Neural cell (in vitro differentiated cells): ENCODE measurements at regions not wholly inside any gene's neighbourhood (a gene's known extent, or its start where the extent isn't known, plus 50 kb on each side); places are given as distances from the start of the nearest gene placed in this dataset.

Source experiments
- H2AFZ ChIP-seq: fragments of 200-600, 300-800 bp; sonication (generic), shearing (Covaris generic); 2 replicates; pipeline ENCODE4 v1.6.0; 2014; ENCODE audit warnings: low read depth, mild to moderate bottlenecking, antibody characterized with exemption, low read length, moderate library complexity
- H3F3A ChIP-seq: fragments of 200-600 bp; shearing (Covaris generic); 2 replicates; pipeline ENCODE4 v1.6.1; 2016; ENCODE audit warnings: mild to moderate bottlenecking, moderate library complexity, mixed read lengths, antibody characterized with exemption, low read length; ENCODE audit not compliant: insufficient read depth, poor library complexity, severe bottlenecking
- H3K27ac ChIP-seq: fragments of 200-600, 300-800 bp; sonication (generic), shearing (Covaris generic); 2 replicates; pipeline ENCODE4 v1.5.1; 2014; ENCODE audit warnings: mild to moderate bottlenecking, low read length, moderate library complexity
- H3K27me3 ChIP-seq: fragments of 300-800, 200-600 bp; sonication (generic), shearing (Covaris generic); 2 replicates; pipeline ENCODE4 v1.6.0; 2014; ENCODE audit warnings: mild to moderate bottlenecking, low read depth, low read length, moderate library complexity; ENCODE audit not compliant: insufficient read depth
- H3K36me3 ChIP-seq: fragments of 300-800, 200-600 bp; sonication (generic), shearing (Covaris generic); 2 replicates; pipeline ENCODE4 v1.5.1; 2014; ENCODE audit warnings: mild to moderate bottlenecking, antibody characterized with exemption, low read length, moderate library complexity; ENCODE audit not compliant: insufficient read depth
- H3K4me2 ChIP-seq: fragments of 300-800, 200-600 bp; sonication (generic), shearing (Covaris generic); 2 replicates; pipeline ENCODE4 v1.6.0; 2014; ENCODE audit warnings: mild to moderate bottlenecking, low read length
- H3K4me3 ChIP-seq: fragments of 300-800, 200-600 bp; sonication (generic), shearing (Covaris generic); 2 replicates; pipeline ENCODE4 v1.5.1; 2014; ENCODE audit warnings: mild to moderate bottlenecking, low read length, moderate library complexity
- H3K79me2 ChIP-seq: fragments of 200-600 bp; shearing (Covaris generic); replicated peaks from 2 replicates; pipeline ENCODE4 v1.6.0; 2014; ENCODE audit warnings: mild to moderate bottlenecking, low read length, moderate library complexity; ENCODE audit not compliant: insufficient read depth
- H3K9ac ChIP-seq: fragments of 300-800, 200-600 bp; sonication (generic), shearing (Covaris generic); 2 replicates; pipeline ENCODE4 v1.6.1; 2016; ENCODE audit warnings: mild to moderate bottlenecking, low read length, mixed read lengths
- H3K9me2 ChIP-seq: fragments of 200-600 bp; shearing (Covaris generic); 2 replicates; pipeline ENCODE4 v1.6.1; 2016; ENCODE audit warnings: mild to moderate bottlenecking, low read length, mixed read lengths; ENCODE audit not compliant: insufficient read depth
- H3K9me3 ChIP-seq: fragments of 200-600, 300-800 bp; sonication (generic), shearing (Covaris generic); 2 replicates; pipeline ENCODE4 v1.6.1; 2016; ENCODE audit warnings: mild to moderate bottlenecking, mixed run types, low read length, moderate library complexity, mixed read lengths
- H4K20me1 ChIP-seq: fragments of 200-600 bp; shearing (Covaris generic); 2 replicates; pipeline ENCODE4 v1.6.1; 2016; ENCODE audit warnings: mild to moderate bottlenecking, mixed run types; ENCODE audit not compliant: insufficient read depth
- EP300 ChIP-seq: fragments of 450-650 bp; conservative IDR thresholded peaks from 2 replicates; pipeline ENCODE4 v1.6.1; 2014; ENCODE audit warnings: antibody characterized with exemption, mild to moderate bottlenecking, moderate library complexity; ENCODE audit not compliant: poor library complexity, severe bottlenecking
- EZH2 ChIP-seq: fragments of 200-600, 300-800 bp; shearing (Covaris generic), sonication (generic); IDR thresholded peaks from 2 replicates; pipeline ENCODE4 v1.6.1; 2014; ENCODE audit warnings: antibody characterized with exemption, low read length, borderline replicate concordance, mild to moderate bottlenecking; ENCODE audit not compliant: insufficient read depth, poor library complexity, severe bottlenecking
- MXI1 ChIP-seq: fragments of 450-650 bp; conservative IDR thresholded peaks from 2 replicates; pipeline ENCODE4 v1.6.1; 2014; ENCODE audit warnings: antibody characterized with exemption, mild to moderate bottlenecking; ENCODE audit not compliant: poor library complexity, severe bottlenecking
- POLR2AphosphoS5 ChIP-seq: IDR thresholded peaks from 2 replicates; pipeline ENCODE4 v1.6.1; 2012
- RAD21 ChIP-seq: fragments of 450-650 bp; conservative IDR thresholded peaks from 2 replicates; pipeline ENCODE4 v1.6.1; 2014; ENCODE audit warnings: antibody characterized with exemption, mild to moderate bottlenecking, moderate library complexity
- REST ChIP-seq: IDR thresholded peaks from 2 replicates; pipeline ENCODE4 v1.6.1; 2012; ENCODE audit warnings: borderline replicate concordance
- SMC3 ChIP-seq: fragments of 450-650 bp; conservative IDR thresholded peaks from 2 replicates; pipeline ENCODE4 v1.6.1; 2014; ENCODE audit warnings: antibody characterized with exemption, mild to moderate bottlenecking, moderate library complexity; ENCODE audit not compliant: poor library complexity
- TAF1 ChIP-seq: IDR thresholded peaks from 2 replicates; pipeline ENCODE4 v1.6.1; 2012; ENCODE audit warnings: low read depth
- TF ChIP-seq, protein P1 (sequence below): fragments of 450-650 bp; IDR thresholded peaks from 2 replicates; pipeline ENCODE4 v1.5.1; 2014; ENCODE audit warnings: antibody characterized with exemption, mild to moderate bottlenecking, moderate library complexity; ENCODE audit not compliant: poor library complexity, severe bottlenecking

GRCh38 chr2:176967911-176968450 lies 244.6 kb upstream of the HNRNPA3 start:
- H3K4me2 ChIP-seq, result no peak overlapping the region
- no peaks in the 10 kb centered on the region for H3K27me3 ChIP-seq
- no peaks in the 10 kb centered on the region for H3K9me2 ChIP-seq
- no peak for TF ChIP-seq EZH2
- TF ChIP-seq MXI1, result no peak
- no peak for TF ChIP-seq EP300
- no peak for TF ChIP-seq RAD21
- TF ChIP-seq, protein P1, sequence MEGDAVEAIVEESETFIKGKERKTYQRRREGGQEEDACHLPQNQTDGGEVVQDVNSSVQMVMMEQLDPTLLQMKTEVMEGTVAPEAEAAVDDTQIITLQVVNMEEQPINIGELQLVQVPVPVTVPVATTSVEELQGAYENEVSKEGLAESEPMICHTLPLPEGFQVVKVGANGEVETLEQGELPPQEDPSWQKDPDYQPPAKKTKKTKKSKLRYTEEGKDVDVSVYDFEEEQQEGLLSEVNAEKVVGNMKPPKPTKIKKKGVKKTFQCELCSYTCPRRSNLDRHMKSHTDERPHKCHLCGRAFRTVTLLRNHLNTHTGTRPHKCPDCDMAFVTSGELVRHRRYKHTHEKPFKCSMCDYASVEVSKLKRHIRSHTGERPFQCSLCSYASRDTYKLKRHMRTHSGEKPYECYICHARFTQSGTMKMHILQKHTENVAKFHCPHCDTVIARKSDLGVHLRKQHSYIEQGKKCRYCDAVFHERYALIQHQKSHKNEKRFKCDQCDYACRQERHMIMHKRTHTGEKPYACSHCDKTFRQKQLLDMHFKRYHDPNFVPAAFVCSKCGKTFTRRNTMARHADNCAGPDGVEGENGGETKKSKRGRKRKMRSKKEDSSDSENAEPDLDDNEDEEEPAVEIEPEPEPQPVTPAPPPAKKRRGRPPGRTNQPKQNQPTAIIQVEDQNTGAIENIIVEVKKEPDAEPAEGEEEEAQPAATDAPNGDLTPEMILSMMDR, result no peak
- no peak for TF ChIP-seq SMC3
- TF ChIP-seq TAF1, result no peak
- TF ChIP-seq POLR2AphosphoS5, result no peak
- no peak for TF ChIP-seq REST
- H3K27ac ChIP-seq, result no peak overlapping the region
- no peak overlapping the region for H2AFZ ChIP-seq
- no peaks in the 10 kb centered on the region for H3K36me3 ChIP-seq
- H3F3A ChIP-seq, result no peaks in the 10 kb centered on the region
- no peaks in the 10 kb centered on the region for H4K20me1 ChIP-seq
- no peaks in the 10 kb centered on the region for H3K79me2 ChIP-seq
- H3K9ac ChIP-seq, result no peak overlapping the region
- H3K9me3 ChIP-seq, result no peaks in the 10 kb centered on the region
- H3K4me3 ChIP-seq, result no peak overlapping the region

DNA sequence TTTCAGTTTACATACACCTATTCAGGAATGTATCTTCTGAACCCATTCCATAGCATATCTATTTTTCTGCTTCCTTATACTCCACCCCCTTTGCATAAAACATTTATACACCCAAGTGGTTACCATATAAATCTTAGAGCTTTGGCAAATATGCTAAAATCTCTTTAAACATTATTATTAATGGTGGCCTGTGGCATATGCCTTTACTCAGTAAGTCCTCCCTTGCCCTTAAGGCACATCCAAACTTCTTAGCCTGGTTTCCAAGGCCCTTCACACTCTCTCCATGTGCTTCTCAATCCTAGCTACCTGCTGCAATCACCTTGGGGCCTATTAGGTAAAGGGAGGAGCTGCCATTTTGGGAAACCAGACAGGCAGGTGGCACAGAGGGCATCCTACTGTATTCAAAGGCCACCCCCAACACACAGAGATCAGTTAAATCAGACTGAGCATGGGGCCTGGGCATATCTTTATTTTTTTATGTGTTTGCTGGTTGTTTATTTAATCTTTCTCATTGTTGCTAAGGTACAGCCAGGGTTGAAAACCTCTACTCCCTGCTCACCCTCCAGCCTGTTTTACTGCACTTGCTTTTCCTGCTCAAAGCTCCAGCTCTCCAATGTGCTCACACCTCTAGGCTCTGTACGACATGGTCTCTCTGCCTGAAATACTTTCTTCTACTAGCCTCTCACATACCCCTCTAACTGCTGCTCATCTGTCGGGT lies 242.8 kb upstream of the HNRNPA3 start:
- Histone ChIP-seq H3K27ac (no peak overlapping the region), H2AFZ (no peak overlapping the region), H4K20me1 (no peaks in the 10 kb centered on the region), H3K27me3 (no peaks in the 10 kb centered on the region), H3K36me3 (no peaks in the 10 kb centered on the region), H3K4me3 (no peak overlapping the region), H3K9me3 (no peaks in the 10 kb centered on the region), H3K9me2 (no peaks in the 10 kb centered on the region), H3K4me2 (no peak overlapping the region), H3K79me2 (no peaks in the 10 kb centered on the region), H3F3A (no peaks in the 10 kb centered on the region), H3K9ac (no peak overlapping the region)
- TF ChIP-seq MXI1 (no peak), SMC3 (no peak), REST (no peak), RAD21 (no peak), EZH2 (no peak), EP300 (no peak), TAF1 (no peak), POLR2AphosphoS5 (no peak)
- TF ChIP-seq, protein P1, result no peak
